ENCODE measurements at regions not wholly inside any gene's neighbourhood (a gene's known extent, or its start where the extent isn't known, plus 50 kb on each side); places are given as distances from the start of the nearest gene placed in this dataset.

GRCh38 chr3:87175732-87176131 is 51.4 kb upstream of the CHMP2B start:
- no peaks in the 10 kb centered on the region for H3K9me3 ChIP-seq
- no peak for DNase-seq (ENCODE audit: low spot score in 2 of 2)
- no peak overlapping the region for H3K27ac ChIP-seq
- H3K36me3 ChIP-seq: no peaks in the 10 kb centered on the region
- no peak for TF ChIP-seq CTCF (IDR thresholded peaks at IDR 0.05)
- H3K27me3 ChIP-seq: no peaks in the 10 kb centered on the region
- H3K4me1 ChIP-seq: no peaks in the 10 kb centered on the region
- H3K4me3 ChIP-seq: no peak overlapping the region
- intact Hi-C loops (cut with DNase I): no loop called here

DNA sequence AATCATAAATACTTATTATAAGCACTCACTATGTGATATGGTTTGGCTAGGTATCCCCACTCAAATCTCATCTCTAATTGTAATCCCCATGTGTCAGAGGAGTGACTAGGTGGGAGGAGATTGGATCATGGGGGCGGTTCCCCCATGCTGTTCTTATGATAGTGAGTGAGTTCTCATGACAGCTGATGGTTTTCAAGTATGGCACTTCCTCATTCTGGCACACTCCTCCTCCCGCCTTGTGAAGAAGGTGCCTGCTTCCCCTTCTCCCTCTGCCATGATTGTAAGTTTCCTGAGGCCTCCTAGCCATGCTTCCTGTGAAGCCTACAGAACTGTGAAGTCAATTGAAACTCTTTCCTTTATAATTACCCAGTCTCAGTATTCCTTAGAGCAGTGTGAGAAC is 53.3 kb upstream of the CHMP2B start:
- Histone ChIP-seq H3K27ac (no peak overlapping the region), H3K36me3 (no peaks in the 10 kb centered on the region), H3K4me1 (no peaks in the 10 kb centered on the region), H3K9me3 (no peaks in the 10 kb centered on the region), H3K4me3 (no peak overlapping the region), H3K27me3 (no peaks in the 10 kb centered on the region)
- intact Hi-C loops (cut with DNase I): no loop called here
- no peak for DNase-seq (ENCODE audit: low spot score in 2 of 2)
- TF ChIP-seq CTCF (IDR thresholded peaks at IDR 0.05): no peak

DNA sequence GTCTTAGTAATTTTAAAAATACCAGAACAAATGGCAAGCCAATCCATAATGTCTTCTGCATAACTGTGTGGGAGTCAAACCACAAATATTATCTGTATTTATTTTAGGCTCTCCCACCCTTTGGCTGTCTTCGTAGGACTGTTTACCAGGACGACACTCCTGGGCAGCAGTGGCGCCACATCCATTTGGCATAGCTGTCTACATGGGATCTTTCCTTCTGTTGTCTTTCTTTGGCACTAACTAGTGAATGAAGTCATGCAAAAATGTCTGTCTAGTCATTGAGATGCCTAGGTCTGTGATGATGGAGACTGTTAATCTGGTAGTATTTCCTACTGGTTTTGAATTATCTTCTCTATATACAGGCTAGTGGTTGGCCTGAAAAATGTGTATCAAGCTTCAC is 54.0 kb upstream of the CHMP2B start:
- no peak for DNase-seq (ENCODE audit: low spot score in 2 of 2)
- no peaks in the 10 kb centered on the region for H3K36me3 ChIP-seq
- intact Hi-C loops (cut with DNase I): no loop called here
- H3K4me3 ChIP-seq: no peak overlapping the region
- TF ChIP-seq CTCF (IDR thresholded peaks at IDR 0.05): no peak
- H3K27me3 ChIP-seq: no peaks in the 10 kb centered on the region
- no peaks in the 10 kb centered on the region for H3K4me1 ChIP-seq
- no peak overlapping the region for H3K27ac ChIP-seq
- no peaks in the 10 kb centered on the region for H3K9me3 ChIP-seq

- peaks cover 0 to 2% of the 10 kb centered on the region in 2 donors for H3K4me1 ChIP-seq
- intact Hi-C loops (cut with DNase I): loop anchor here (2.0 to 5.0 kb wide), 2 partner anchors 86 to 393 kb away; no protein-coding TSS in a partner anchor
- peak in 2 of 3 experiments; percentile 64 to 68 for TF ChIP-seq CTCF (IDR thresholded peaks at IDR 0.05)
- no peaks in the 10 kb centered on the region for H3K9me3 ChIP-seq
- H3K27me3 ChIP-seq: no peaks in the 10 kb centered on the region
- no peaks in the 10 kb centered on the region for H3K36me3 ChIP-seq
- H3K27ac ChIP-seq: no peak overlapping the region
- no peak for DNase-seq (ENCODE audit: low spot score in 2 of 2)
- peak overlapping the region; percentile 44 to 49 for H3K4me3 ChIP-seq
These were observed 59.3 kb upstream of the CHMP2B start for GRCh38 chr3:87167628-87168456.

DNA sequence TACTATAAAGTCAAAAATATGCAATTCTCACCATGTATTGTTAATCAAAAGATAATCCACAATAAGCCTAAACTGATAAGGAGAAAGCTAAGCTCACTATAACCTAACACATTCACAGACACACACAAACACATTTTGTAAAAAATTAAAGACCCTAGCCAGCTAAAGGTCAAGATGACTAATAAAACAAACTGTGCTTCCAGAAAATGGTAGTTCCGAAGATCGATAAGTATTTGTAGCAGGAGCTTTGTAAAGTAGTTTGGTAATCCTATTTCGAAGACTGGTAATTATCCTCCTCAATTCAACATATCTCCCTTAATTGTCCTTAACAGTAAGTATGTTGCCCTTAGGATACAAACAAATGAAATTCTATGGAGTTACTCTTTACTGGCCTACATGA is 62.9 kb upstream of the CHMP2B start:
- TF ChIP-seq CTCF (IDR thresholded peaks at IDR 0.05): no peak
- no peaks in the 10 kb centered on the region for H3K9me3 ChIP-seq
- H3K4me1 ChIP-seq: peaks cover 0 to 2% of the 10 kb centered on the region in 2 donors
- H3K4me3 ChIP-seq: no peak overlapping the region
- H3K27me3 ChIP-seq: no peaks in the 10 kb centered on the region
- intact Hi-C loops (cut with DNase I): no loop called here
- H3K36me3 ChIP-seq: no peaks in the 10 kb centered on the region
- no peak overlapping the region for H3K27ac ChIP-seq
- DNase-seq (ENCODE audit: low spot score in 2 of 2): no peak

Measured in ascending aorta (tissue), 2 donors.